Spleen (tissue), 11 donors: ENCODE measurements at regions not wholly inside any gene's neighbourhood (a gene's known extent, or its start where the extent isn't known, plus 50 kb on each side); places are given as distances from the start of the nearest gene placed in this dataset.
A peak's percentile ranks its signal among the peaks of the same experiment; 100 is the strongest.

Source experiments
- DNase-seq: peaks from one replicate; pipeline ENCODE4 v3.0.0-alpha.2; 2020
- H3K27ac ChIP-seq, 8 donors: fragments of 200-600 bp; sonication (generic) in 7 of 8; 1 replicate in 4 of 8; 2 replicates in 4 of 8; pipeline versions ENCODE4 v1.5.0 to v1.8.0; 2016 to 2021; ENCODE audit warnings: inconsistent platforms in 4 of 8, mild to moderate bottlenecking in 4 of 8, moderate library complexity in 1 of 8
- H3K27me3 ChIP-seq, 7 donors: fragments of 200-600 bp; sonication (generic) in 6 of 7; replicated peaks in 1 of 7; 1 replicate in 4 of 7; 2 replicates in 3 of 7; pipeline versions ENCODE4 v1.5.0 to v1.8.0; 2016 to 2021; ENCODE audit warnings: inconsistent platforms in 3 of 7, mild to moderate bottlenecking in 1 of 7
- H3K36me3 ChIP-seq, 6 donors: fragments of 200-600 bp; sonication (generic) in 5 of 6; 1 replicate in 4 of 6; 2 replicates in 2 of 6; pipeline versions ENCODE4 v1.5.0 to v1.8.0; 2016 to 2021; ENCODE audit warnings: inconsistent platforms in 2 of 6
- H3K4me1 ChIP-seq, 6 donors: fragments of 200-600 bp; sonication (generic) in 5 of 6; 1 replicate in 3 of 6; 2 replicates in 3 of 6; pipeline versions ENCODE4 v1.5.0 to v1.8.0; 2016 to 2021; ENCODE audit warnings: inconsistent platforms in 3 of 6
- H3K4me3 ChIP-seq, 8 donors: fragments of 200-600 bp; sonication (generic) in 7 of 8; 1 replicate in 4 of 8; 2 replicates in 4 of 8; pipeline versions ENCODE4 v1.5.0 to v1.8.0; 2016 to 2021; ENCODE audit warnings: inconsistent platforms in 4 of 8, mild to moderate bottlenecking in 4 of 8, moderate library complexity in 2 of 8
- H3K9me3 ChIP-seq, 8 donors: fragments of 200-600 bp; sonication (generic) in 7 of 8; 1 replicate in 4 of 8; 2 replicates in 4 of 8; pipeline versions ENCODE4 v1.5.0 to v1.8.0; 2016 to 2021; ENCODE audit warnings: inconsistent platforms in 4 of 8
- CTCF ChIP-seq, 11 experiments: fragments of 200-600 bp in 7 of 11; fragments of 450-650 bp in 4 of 11; sonication (generic) in 4 of 11; IDR thresholded peaks in 8 of 11; conservative IDR thresholded peaks in 3 of 11; 1 replicate in 7 of 11; 2 replicates in 4 of 11; pipeline versions ENCODE4 v1.4.0 to v1.8.0; 2016 to 2021; ENCODE audit warnings: antibody characterized with exemption in 11 of 11, inconsistent platforms in 4 of 11, mild to moderate bottlenecking in 1 of 11
- POLR2A ChIP-seq, 3 donors: fragments of 450-650 bp; IDR thresholded peaks; one replicate each; pipeline ENCODE4 v1.5.1; 2017; ENCODE audit warnings: antibody characterized with exemption in 3 of 3, mild to moderate bottlenecking in 1 of 3
- POLR2AphosphoS5 ChIP-seq, 3 donors: sonication (generic); formaldehyde crosslinking; IDR thresholded peaks; one replicate each; pipeline ENCODE4 v1.5.1; 2017; ENCODE audit warnings: antibody characterized with exemption in 3 of 3
- WGBS, 5 donors: extraction: QIAGEN DNeasy Blood & Tissue Kit in 3 of 5; methylation state at CpG; one replicate each; pipeline versions ENCODE4 v1.1.5 to v1.1.7; 2013 to 2018; 5-methylcytosine and 5-hydroxymethylcytosine counted together
- intact Hi-C: fragments of 100-400 bp; cut with DNase I; formaldehyde crosslinking; loops from one replicate; pipeline ENCODE4 v1.15.0; 2023; ENCODE audit warnings: low total_unique reads
- donor health status: healthy with polysubstance abuse.
- donor health status: DM: no; HTN: no; CAD: no; lungs with moderate emphysema.
- donor health status: DM: no; HTN: no; CAD: no.
- donor health status: Bipolar disorder and iron deficiency.
- donor health status: healthy.
- donor health status: DM: no; HTN: no; CAD: no.
- donor health status: DM: yes; HTN: yes; CAD: no.

- intact Hi-C loops: no loop called here
- 46 to 58% (median 56%) methylated on average over 2 of the region's 2 CpGs for WGBS, 5 donors
- Histone ChIP-seq H3K4me3 (no peak overlapping the region), H3K4me1 (no peaks in the 10 kb centered on the region), H3K27ac (no peak overlapping the region), H3K9me3 (peaks cover 0 to 46% (median 38%) of the 10 kb centered on the region in 8 donors), H3K27me3 (no peaks in the 10 kb centered on the region), H3K36me3 (no peaks in the 10 kb centered on the region)
- TF ChIP-seq POLR2AphosphoS5 (IDR thresholded peaks at IDR 0.05) (no peak), POLR2A (IDR thresholded peaks at IDR 0.05) (no peak), CTCF (IDR thresholded peaks at IDR 0.05 in 8 of 11, conservative IDR thresholded peaks at IDR 0.05 in 3 of 11) (peak in 1 of 11 experiments; percentile 7)
- no peak for DNase-seq
Observed at GRCh38 chr2:4715065-4715464, 977.1 kb upstream of the SOX11 start.

- 85 to 91% (median 89%) methylated on average over 4 of the region's 4 CpGs for WGBS, 5 donors
Observed at GRCh38 chr2:4718777-4719176, 973.4 kb upstream of the SOX11 start.

GRCh38 chr2:4725618-4726017, 966.6 kb upstream of the SOX11 start:
- TF ChIP-seq CTCF (IDR thresholded peaks at IDR 0.05 in 8 of 11, conservative IDR thresholded peaks at IDR 0.05 in 3 of 11) (no peak), POLR2AphosphoS5 (IDR thresholded peaks at IDR 0.05) (no peak)
- no peaks in the 10 kb centered on the region for H3K27me3 ChIP-seq
- peaks cover 0 to 9% (median 3%) of the 10 kb centered on the region in 8 donors for H3K9me3 ChIP-seq
- WGBS, 5 donors: 73 to 87% (median 78%) methylated on average over 4 of the region's 4 CpGs
- H3K4me1 ChIP-seq: no peaks in the 10 kb centered on the region
- no peak overlapping the region for H3K27ac ChIP-seq
- H3K36me3 ChIP-seq: no peaks in the 10 kb centered on the region
- no peak for DNase-seq
- H3K4me3 ChIP-seq: no peak overlapping the region
- intact Hi-C loops: no loop called here

More at GRCh38 chr2:4718777-4719176, 973.4 kb upstream of the SOX11 start:
- Histone ChIP-seq H3K4me1 (no peaks in the 10 kb centered on the region), H3K36me3 (no peaks in the 10 kb centered on the region), H3K9me3 (peaks cover 0 to 46% (median 37%) of the 10 kb centered on the region in 8 donors), H3K27me3 (no peaks in the 10 kb centered on the region), H3K27ac (no peak overlapping the region), H3K4me3 (no peak overlapping the region)
- DNase-seq: no peak
- intact Hi-C loops: no loop called here
- TF ChIP-seq POLR2A (IDR thresholded peaks at IDR 0.05): no peak

- intact Hi-C loops: no loop called here
- DNase-seq: no peak
- Histone ChIP-seq H3K27ac (no peak overlapping the region), H3K4me3 (no peak overlapping the region), H3K27me3 (no peaks in the 10 kb centered on the region), H3K36me3 (no peaks in the 10 kb centered on the region), H3K4me1 (no peaks in the 10 kb centered on the region), H3K9me3 (peaks cover 0 to 7% (median 0%) of the 10 kb centered on the region in 8 donors)
- no peak for TF ChIP-seq POLR2A (IDR thresholded peaks at IDR 0.05)
- no peak for TF ChIP-seq CTCF (IDR thresholded peaks at IDR 0.05 in 8 of 11, conservative IDR thresholded peaks at IDR 0.05 in 3 of 11)
- no peak for TF ChIP-seq POLR2AphosphoS5 (IDR thresholded peaks at IDR 0.05)
- WGBS, 5 donors: 92 to 95% (median 93%) methylated on average over 2 of the region's 2 CpGs
Observed at GRCh38 chr2:4732560-4732959, 959.6 kb upstream of the SOX11 start.
